Astrocyte of the hippocampus (primary cell): ENCODE measurements at regions not wholly inside any gene's neighbourhood (a gene's known extent, or its start where the extent isn't known, plus 50 kb on each side); places are given as distances from the start of the nearest gene placed in this dataset.
"Not testable (repeated sequence)": the region's sequence is repeated elsewhere in the genome, so short reads cannot be mapped to it uniquely, and the experiment has no call there.

ENCODE experiments used
- DNase-seq: peaks from one replicate; pipeline ENCODE4 v3.0.0; 2011; ENCODE audit warnings: low read depth, low spot score

DNA sequence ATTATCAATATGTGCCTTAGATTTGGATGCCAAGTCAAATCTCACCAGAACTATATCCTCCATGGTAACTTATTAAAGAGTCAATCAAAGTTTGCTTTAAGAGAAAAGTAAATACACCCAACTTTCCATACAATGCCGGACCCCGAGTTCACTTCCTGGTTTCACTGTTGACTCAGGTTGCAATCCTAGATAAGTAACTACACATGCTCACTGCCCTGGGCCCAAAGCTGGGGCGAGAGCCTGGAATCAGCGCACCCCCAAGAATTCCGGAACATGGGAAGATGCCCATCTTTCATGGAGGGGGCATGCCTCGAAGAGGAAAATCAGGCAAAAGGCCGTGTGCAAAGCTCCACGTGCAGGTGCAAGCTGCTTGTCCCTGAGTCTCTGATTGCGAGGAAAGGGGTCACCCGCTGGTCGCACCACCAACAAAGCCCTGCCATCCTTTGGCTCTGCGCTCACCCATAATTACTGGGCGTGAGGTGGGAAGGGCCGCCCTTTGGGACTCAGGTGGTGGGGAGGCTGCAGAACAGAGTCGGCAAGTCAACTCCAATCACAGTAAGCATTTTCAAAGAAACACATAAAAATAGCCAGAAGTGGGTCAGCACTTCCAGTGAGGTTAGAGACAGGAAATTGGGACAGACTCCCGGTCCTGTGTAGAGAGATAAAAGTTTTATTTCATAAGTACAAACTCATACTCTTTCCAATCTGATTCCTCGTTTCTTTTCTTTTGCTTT is 167.7 kb downstream of the TOMM20 start:
- DNase-seq, result no peak

GRCh38 chr1:234958706-234959657 is 169.7 kb downstream of the TOMM20 start:
- no peak for DNase-seq

DNA sequence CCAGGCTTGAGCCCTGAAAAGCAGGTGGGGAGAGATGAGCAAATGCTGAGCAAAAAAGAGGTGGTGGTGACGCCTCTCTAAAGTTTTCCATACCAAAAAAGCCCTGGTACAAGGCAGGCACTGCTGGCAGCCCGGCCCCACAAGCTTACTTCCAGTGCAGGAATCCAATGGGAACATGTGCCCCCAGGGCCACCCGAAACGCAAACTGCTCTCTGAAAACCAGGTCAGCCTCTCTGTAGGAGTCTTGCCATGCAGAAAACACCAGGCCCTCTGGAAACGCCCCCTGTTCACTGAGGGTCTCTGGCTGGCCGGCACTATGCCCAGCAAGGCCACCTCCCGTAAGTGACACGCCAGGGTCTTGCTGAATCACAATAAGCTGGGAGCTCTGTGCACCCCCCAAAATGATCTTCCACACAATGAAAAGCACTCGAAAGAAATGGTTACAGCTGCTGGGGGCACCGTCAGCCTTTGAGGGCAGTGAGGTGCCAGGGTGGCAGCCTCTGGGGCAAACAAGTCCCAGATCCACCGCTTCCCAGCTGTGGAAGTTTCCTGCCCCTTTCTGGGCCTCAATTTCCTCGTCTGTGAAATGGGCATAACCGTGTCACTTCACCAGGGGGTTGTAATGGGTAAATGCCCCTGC is 170.5 kb downstream of the TOMM20 start:
- DNase-seq, result no peak

DNA sequence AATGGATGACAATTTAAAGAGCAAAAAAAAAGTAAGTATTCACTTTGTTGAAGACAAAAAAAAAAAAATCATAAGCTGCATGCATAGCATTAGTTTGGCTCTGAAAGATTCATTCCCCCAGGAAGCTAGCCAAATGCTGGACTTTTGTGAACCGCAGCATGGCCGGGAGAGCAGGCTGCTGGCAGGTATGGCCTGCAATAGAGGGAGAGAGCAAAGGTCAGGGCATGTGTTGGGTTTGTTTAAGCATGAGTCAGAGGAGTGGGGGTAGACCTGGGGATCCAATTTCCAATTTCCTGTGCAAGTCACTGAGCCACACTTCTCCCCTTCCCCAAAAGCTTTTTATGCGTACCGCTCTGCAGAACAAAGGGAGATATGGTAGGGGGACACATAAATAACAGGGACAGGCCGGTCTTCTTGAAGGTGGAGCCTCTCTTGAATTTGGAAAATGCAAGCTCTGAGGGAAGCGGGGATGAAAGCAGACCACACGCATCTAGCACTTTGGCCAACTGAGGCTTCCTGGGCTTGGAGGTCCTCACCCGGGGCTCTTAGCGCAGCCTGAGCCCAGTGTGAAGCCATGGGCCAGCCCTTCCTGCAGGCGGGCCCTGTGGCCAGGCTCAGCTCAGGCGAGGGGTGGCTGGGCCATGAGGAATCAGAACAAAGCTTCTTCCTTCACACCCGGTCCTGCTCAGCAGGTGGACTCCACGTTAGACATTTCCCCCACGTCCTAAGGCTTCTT is 171.1 kb downstream of the TOMM20 start:
- DNase-seq, result peak; percentile 86

GRCh38 chr1:234956821-234957329 is 171.8 kb downstream of the TOMM20 start:
- no peak for DNase-seq

DNA sequence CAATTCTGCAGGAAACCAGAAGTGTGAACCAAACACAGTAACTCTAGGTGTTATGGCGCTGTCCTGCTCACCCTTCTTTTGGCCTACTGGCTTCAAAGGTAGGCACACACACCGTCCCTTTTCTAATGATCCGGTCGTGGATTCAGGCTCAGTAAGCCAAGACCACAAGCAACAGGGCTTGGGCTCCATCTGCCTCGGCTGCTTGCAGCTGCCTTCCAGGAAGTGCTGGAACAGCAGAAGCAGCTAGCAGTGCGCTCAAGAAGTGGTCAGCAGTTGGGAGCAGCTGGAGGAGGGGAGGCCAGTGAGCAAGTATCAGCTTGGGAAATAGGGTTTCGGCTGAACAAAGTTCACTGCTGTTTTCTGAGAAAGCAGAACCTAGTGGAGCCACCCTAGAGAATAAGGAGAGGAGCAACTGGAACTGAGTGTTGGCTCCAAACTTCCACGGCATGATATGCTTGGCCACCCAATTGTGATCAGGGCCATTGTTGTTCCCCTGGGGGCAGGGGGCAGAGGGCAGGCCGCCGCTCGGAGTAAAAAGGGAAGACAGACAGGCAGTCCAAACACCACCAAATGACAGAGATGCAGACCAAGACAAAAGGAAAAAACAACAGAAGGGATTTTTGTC is 173.4 kb downstream of the TOMM20 start:
- no peak for DNase-seq

GRCh38 chr1:234954613-234955012 is 174.0 kb downstream of the TOMM20 start:
- DNase-seq, result no peak

GRCh38 chr1:234953655-234954405 is 174.8 kb downstream of the TOMM20 start:
- DNase-seq, result no peak

GRCh38 chr1:234950598-234950997 is 178.0 kb downstream of the TOMM20 start:
- no peak for DNase-seq

- DNase-seq, result not testable (repeated sequence)
Observed at GRCh38 chr1:234949528-234949927, 179.1 kb downstream of the TOMM20 start.

- DNase-seq, result no peak
Observed at GRCh38 chr1:234944439-234945344, 183.9 kb downstream of the TOMM20 start.

- no peak for DNase-seq
Observed at GRCh38 chr1:234943836-234944402, 184.7 kb downstream of the TOMM20 start.

GRCh38 chr1:234942879-234943506 is 185.6 kb downstream of the TOMM20 start:
- no peak for DNase-seq

DNA sequence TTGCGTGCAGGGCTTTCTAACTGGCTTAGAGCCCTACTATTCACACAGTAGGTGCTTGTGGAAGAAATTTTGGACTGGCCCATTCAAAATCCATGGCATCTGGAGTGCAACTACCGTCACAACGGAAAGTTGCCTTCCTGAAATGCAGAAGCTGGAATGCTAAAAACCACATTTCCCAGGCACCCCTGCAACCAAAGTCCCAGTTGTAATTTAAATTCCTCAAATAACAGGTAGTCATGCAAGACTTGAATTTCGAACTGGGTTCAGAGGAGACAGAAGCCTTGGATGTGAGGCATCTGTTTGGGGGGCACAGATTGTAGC is 186.7 kb downstream of the TOMM20 start:
- DNase-seq, result peak; percentile 52

DNA sequence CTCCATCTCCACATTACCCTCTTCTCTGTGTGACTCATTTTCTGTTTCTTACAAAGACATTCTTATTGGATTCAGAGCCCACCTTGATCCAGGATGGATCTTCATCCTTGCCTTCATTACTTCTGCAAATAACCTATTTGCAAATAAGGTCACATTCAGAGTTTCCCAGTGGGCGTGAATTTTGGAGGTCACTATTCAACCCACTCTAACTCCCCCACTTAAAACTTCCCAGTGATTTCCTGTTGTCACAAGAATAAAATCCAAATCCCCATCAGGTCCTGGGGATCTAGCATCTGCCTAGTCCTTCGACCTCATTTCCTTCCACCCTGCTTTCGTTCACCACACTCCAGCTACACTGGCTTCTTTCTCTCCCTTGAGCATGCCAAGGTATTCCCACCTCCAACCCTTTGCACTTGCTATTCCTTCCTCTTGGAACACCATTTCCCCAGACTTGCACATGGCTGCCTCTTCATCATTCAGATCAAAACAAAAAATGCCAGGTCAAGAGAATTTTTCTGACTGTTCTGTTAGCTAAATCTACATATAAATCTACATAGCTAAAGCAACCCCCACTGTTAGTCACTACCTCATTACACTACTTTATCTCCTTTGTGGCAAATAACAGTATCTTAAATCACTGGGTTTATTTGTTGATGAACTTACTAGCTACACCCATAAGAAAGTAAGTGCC is 187.2 kb downstream of the TOMM20 start:
- no peak for DNase-seq

DNA sequence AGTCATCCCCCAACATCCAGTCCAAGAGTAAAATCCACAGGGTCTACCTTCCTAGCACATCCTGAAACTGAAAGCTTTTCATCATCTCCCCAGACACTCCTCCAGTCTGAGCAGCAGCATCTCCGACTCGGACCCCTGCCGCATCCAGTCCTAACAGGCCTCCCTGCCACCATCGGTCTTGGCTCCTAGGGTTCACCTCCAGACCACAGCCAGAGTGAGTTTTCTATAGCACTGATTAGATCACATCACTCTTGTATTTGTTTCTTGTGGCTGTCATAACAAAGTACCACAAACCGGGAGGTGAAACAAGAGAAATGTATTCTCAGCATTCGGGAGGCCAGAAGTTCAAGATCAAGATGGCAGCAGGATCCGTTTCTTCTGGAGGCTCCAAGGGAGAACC is 187.8 kb downstream of the TOMM20 start:
- DNase-seq, result no peak

DNA sequence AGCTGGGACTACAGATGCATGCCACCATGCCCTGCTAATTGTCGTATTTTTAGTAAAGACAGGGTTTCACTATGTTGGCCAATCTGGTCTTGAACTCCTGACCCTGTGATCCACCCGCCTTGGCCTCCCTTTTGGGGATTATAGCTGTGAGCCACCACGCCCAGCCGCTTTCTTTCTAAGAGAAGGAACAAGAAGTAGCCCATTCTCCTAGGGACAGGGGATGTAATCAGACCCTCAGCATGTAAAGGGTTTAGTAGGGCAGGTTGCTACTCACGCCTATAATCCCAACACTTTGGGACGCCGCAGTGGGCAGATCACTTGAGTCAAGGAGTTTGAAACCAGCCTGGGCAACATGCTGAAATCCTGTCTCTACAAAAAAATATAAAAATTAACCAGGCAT is 189.7 kb downstream of the TOMM20 start:
- DNase-seq, result no peak

DNA sequence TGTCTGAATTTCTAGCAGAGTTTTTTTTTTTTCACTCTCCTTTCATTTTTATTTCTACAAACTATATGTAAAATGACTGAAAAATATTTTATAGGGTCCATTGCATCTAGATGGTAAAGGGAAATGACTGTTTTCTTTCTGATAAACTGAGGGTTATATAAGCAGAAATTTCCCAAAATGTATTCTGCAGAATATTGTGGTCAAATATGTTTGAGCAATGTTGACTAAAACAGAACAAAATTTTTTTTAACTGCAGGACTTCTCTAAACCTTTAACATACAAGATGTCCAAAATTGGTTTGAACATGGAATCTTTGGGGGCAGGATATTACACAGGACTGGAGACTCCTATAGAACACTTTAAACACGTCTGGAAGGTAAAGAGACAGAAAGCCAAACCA is 190.5 kb downstream of the TOMM20 start:
- DNase-seq, result no peak
